HepG2 (cell line): ENCODE measurements at regions not wholly inside any gene's neighbourhood (a gene's known extent, or its start where the extent isn't known, plus 50 kb on each side); places are given as distances from the start of the nearest gene placed in this dataset.

Experiments used
- ATAC-seq: fragments of 200-7000 bp; cut with Tn5 transposase; 3 replicates; pipeline ENCODE4 v1.9.1; 2020; ENCODE audit warnings: mild to moderate bottlenecking, moderate library complexity
- BruUV-seq: library from RNA; stranded (reverse); fragments of 400-500 nt; replicated peaks from 2 replicates; lab custom pipeline; 2021; lab: Mats Ljungman, UMichigan
- CTCF ChIA-PET: fragments of 300-600 bp; formaldehyde crosslinking; extraction: SDS; loops from one replicate; lab custom pipeline; 2021; ENCODE audit warnings: low total read pairs, inconsistent platforms, low intra/inter-chr PET ratio; lab: Yijun Ruan, JAX
- POLR2A ChIA-PET: fragments of 350-600 bp; sonication (Branson Sonifier 250); formaldehyde crosslinking; loops from one replicate; lab custom pipeline; 2020; ENCODE audit warnings: antibody characterized with exemption, inconsistent platforms; lab: Yijun Ruan, JAX
- DNase-seq: peaks from one replicate; pipeline ENCODE4 v3.0.0-alpha.2; 2015; ENCODE audit warnings: low spot score
- FAIRE-seq: peaks from 3 replicates; lab custom pipeline; 2011; peaks lifted over from hg19 to GRCh38; lab: Jason Lieb, UNC
- H2AFZ ChIP-seq: one replicate; pipeline ENCODE4 v1.6.1; 2011; ENCODE audit warnings: low read length, inconsistent platforms
- H3K27ac ChIP-seq: fragments of 300-600 bp; 3 replicates; pipeline ENCODE4 v1.8.0; 2011; ENCODE audit warnings: mixed run types, mild to moderate bottlenecking, mixed read lengths, low read length, inconsistent platforms; ENCODE audit not compliant: insufficient read depth; ENCODE audit errors: extremely low read length
- H3K27me3 ChIP-seq, 2 experiments: fragments of 200-600 bp in 1 of 2; 2 replicates in 1 of 2; 3 replicates in 1 of 2; pipeline versions ENCODE4 v1.6.0 to v1.8.0; 2011; ENCODE audit warnings: low read length in 2 of 2, mild to moderate bottlenecking in 2 of 2, moderate library complexity in 2 of 2, inconsistent platforms in 1 of 2; ENCODE audit not compliant: insufficient read depth in 2 of 2, control insufficient read depth in 1 of 2
- H3K36me3 ChIP-seq, 2 experiments: fragments of 200-600 bp in 1 of 2; replicated peaks in 1 of 2; 2 replicates in 1 of 2; 3 replicates in 1 of 2; pipeline versions ENCODE4 v1.5.1 to v1.8.0; 2011; ENCODE audit warnings: low read length in 2 of 2, inconsistent platforms in 1 of 2; ENCODE audit not compliant: insufficient read depth in 2 of 2, control insufficient read depth in 1 of 2
- H3K4me1 ChIP-seq: 2 replicates; pipeline ENCODE4 v1.5.1; 2012; ENCODE audit warnings: low read length, inconsistent platforms; ENCODE audit not compliant: insufficient read depth
- H3K4me2 ChIP-seq: 2 replicates; pipeline ENCODE4 v1.6.0; 2011; ENCODE audit warnings: low read depth, low read length, inconsistent platforms
- H3K4me3 ChIP-seq, 3 experiments: fragments of 200-600 bp in 1 of 3; sonication (generic), shearing (Covaris generic) in 1 of 3; replicated peaks in 1 of 3; 2 replicates each; pipeline ENCODE4 v1.5.1; 2011 to 2016; ENCODE audit warnings: low read length in 3 of 3, inconsistent platforms in 2 of 3, low read depth in 2 of 3, mild to moderate bottlenecking in 2 of 3, control low read depth in 1 of 3, mixed read lengths in 1 of 3; ENCODE audit not compliant: insufficient read depth in 1 of 3
- H3K79me2 ChIP-seq: one replicate; pipeline ENCODE4 v1.6.1; 2011; ENCODE audit warnings: low read length, inconsistent platforms; ENCODE audit not compliant: insufficient read depth
- H3K9ac ChIP-seq: 2 replicates; pipeline ENCODE4 v1.6.0; 2011; ENCODE audit warnings: mild to moderate bottlenecking, low read depth, low read length, inconsistent platforms; ENCODE audit not compliant: insufficient read depth
- H3K9me3 ChIP-seq: 2 replicates; pipeline ENCODE4 v1.5.1; 2012; ENCODE audit warnings: mild to moderate bottlenecking, low read length
- H4K20me1 ChIP-seq: 2 replicates; pipeline ENCODE4 v1.6.0; 2011; ENCODE audit warnings: inconsistent platforms, mild to moderate bottlenecking, low read length, moderate library complexity; ENCODE audit not compliant: insufficient read depth
- MIXL1 ChIP-seq: IDR thresholded peaks from 2 replicates; pipeline ENCODE4 v1.6.1; 2016
- MNT ChIP-seq: fragments of 450-650 bp; IDR thresholded peaks from 2 replicates; pipeline ENCODE4 v1.6.1; 2016
- MXD3 ChIP-seq: IDR thresholded peaks from 2 replicates; pipeline ENCODE4 v1.6.1; 2016; ENCODE audit warnings: mild to moderate bottlenecking, missing biosample characterization, missing genetic modification reagents
- NCOA2 ChIP-seq: sonication (generic); formaldehyde crosslinking; IDR thresholded peaks from 2 replicates; pipeline ENCODE4 v1.8.0; 2022; ENCODE audit warnings: inconsistent platforms
- NFYC ChIP-seq: IDR thresholded peaks from 2 replicates; pipeline ENCODE4 v1.6.1; 2016; ENCODE audit warnings: missing genetic modification reagents, missing compliant biosample characterization
- REL ChIP-seq: sonication (generic); formaldehyde crosslinking; conservative IDR thresholded peaks from 2 replicates; pipeline ENCODE4 v1.8.0; 2022; ENCODE audit warnings: mild to moderate bottlenecking, missing genetic modification reagents, moderate library complexity
- SKI ChIP-seq: fragments of 450-650 bp; IDR thresholded peaks from one replicate; pipeline ENCODE4 v1.6.1; 2018; ENCODE audit warnings: mild to moderate bottlenecking; ENCODE audit not compliant: partially characterized antibody
- SMARCE1 ChIP-seq: fragments of 450-650 bp; IDR thresholded peaks from 2 replicates; pipeline ENCODE4 v1.6.1; 2017; ENCODE audit warnings: borderline replicate concordance
- ZBTB10 ChIP-seq: sonication (generic); formaldehyde crosslinking; IDR thresholded peaks from 2 replicates; pipeline ENCODE4 v1.4.0; 2020; ENCODE audit warnings: missing genetic modification reagents, borderline replicate concordance
- ZBTB2 ChIP-seq: sonication (generic); formaldehyde crosslinking; IDR thresholded peaks from 2 replicates; pipeline ENCODE4 v1.8.0; 2022; ENCODE audit warnings: low read depth, missing genetic modification reagents
- ZNF12 ChIP-seq: sonication (generic); formaldehyde crosslinking; IDR thresholded peaks from 2 replicates; pipeline ENCODE4 v1.5.0; 2020; ENCODE audit warnings: missing genetic modification reagents
- ZNF235 ChIP-seq: sonication (generic); formaldehyde crosslinking; IDR thresholded peaks from 2 replicates; pipeline ENCODE4 v1.8.1; 2023; ENCODE audit warnings: mild to moderate bottlenecking, missing genetic modification reagents, borderline replicate concordance
- ZNF572 ChIP-seq: sonication (generic); formaldehyde crosslinking; IDR thresholded peaks from 2 replicates; pipeline ENCODE4 v1.5.1; 2020; ENCODE audit warnings: mild to moderate bottlenecking, missing genetic modification reagents
- ZNF770 ChIP-seq: sonication (generic); formaldehyde crosslinking; IDR thresholded peaks from 2 replicates; pipeline ENCODE4 v1.5.0; 2020; ENCODE audit warnings: mild to moderate bottlenecking, missing genetic modification reagents
- WGBS: methylation state at CpG from one replicate; pipeline ENCODE4 v1.1.6; 2017; ENCODE audit warnings: low lambda C conversion rate; 5-methylcytosine and 5-hydroxymethylcytosine counted together
- in situ Hi-C: cut with HindIII; loops from 2 replicates; pipeline ENCODE4 v1.10.0; 2017; ENCODE audit warnings: low pct_unique_long_range_greater_than_20kb; ENCODE audit not compliant: extremely low pct_ligation_motif_present
- intact Hi-C: fragments of 100-400 bp; cut with micrococcal nuclease; formaldehyde crosslinking; loops from one replicate; pipeline ENCODE4 v1.10.0; 2022; ENCODE audit not compliant: unreplicated experiment

- no peak for TF ChIP-seq NCOA2
- no peak for TF ChIP-seq ZBTB2 (CRISPR knock-in tag)
- no peak for TF ChIP-seq SKI
- no peak for TF ChIP-seq MNT
- TF ChIP-seq ZNF770 = no peak
- TF ChIP-seq ZNF572 = no peak
- TF ChIP-seq NFYC (CRISPR knock-in tag) = no peak
Observed at GRCh38 chr1:232690285-232690935, 60.5 kb upstream of the SIPA1L2 start (continued).

- no peaks in the 10 kb centered on the region for H3K36me3 ChIP-seq
- no TSS peak for BruUV-seq
- H3K4me1 ChIP-seq = no peaks in the 10 kb centered on the region
- POLR2A ChIA-PET = no interaction called here
- H3K79me2 ChIP-seq = no peaks in the 10 kb centered on the region
- intact Hi-C loops = no loop called here
- TF ChIP-seq ZNF235 (CRISPR knock-in tag) = no peak
- no peak for TF ChIP-seq ZNF12 (CRISPR knock-in tag)
- TF ChIP-seq ZBTB10 (CRISPR knock-in tag) = no peak
- no peak for TF ChIP-seq SMARCE1
- no peak for TF ChIP-seq MXD3 (CRISPR knock-in tag)
- no peak for TF ChIP-seq REL (CRISPR knock-in tag)
- TF ChIP-seq MIXL1 = no peak
- no peaks in the 10 kb centered on the region for H3K9me3 ChIP-seq
- no peaks in the 10 kb centered on the region for H3K27me3 ChIP-seq
- no peaks in the 10 kb centered on the region for H4K20me1 ChIP-seq
- CTCF ChIA-PET = no interaction called here
- WGBS = under 1% methylated on average over 5 of the region's 10 CpGs
- no peak overlapping the region for H2AFZ ChIP-seq
- H3K9ac ChIP-seq = no peak overlapping the region
- ATAC-seq (no peak), DNase-seq (no peak), FAIRE-seq (no peak)
- in situ Hi-C loops = no loop called here
- no peak overlapping the region for H3K27ac ChIP-seq
- H3K4me2 ChIP-seq = no peak overlapping the region
- H3K4me3 ChIP-seq = no peak overlapping the region
Observed at GRCh38 chr1:232694475-232694874, 64.5 kb upstream of the SIPA1L2 start.
